ENCODE measurements at regions not wholly inside any gene's neighbourhood (a gene's known extent, or its start where the extent isn't known, plus 50 kb on each side); places are given as distances from the start of the nearest gene placed in this dataset.
"Not testable (repeated sequence)": the region's sequence is repeated elsewhere in the genome, so short reads cannot be mapped to it uniquely, and the experiment has no call there.

- Histone ChIP-seq H3K4me1 (ENCODE audit: control insufficient read depth in 3 of 3, insufficient read depth in 3 of 3, low read length in 3 of 3) (no peaks in the 10 kb centered on the region), H3K4me3 (ENCODE audit: low read length in 3 of 3) (no peak overlapping the region), H3K9me3 (ENCODE audit: control insufficient read depth in 3 of 3, low read length in 3 of 3) (no peaks in the 10 kb centered on the region), H3K36me3 (ENCODE audit: control insufficient read depth in 3 of 3, insufficient read depth in 3 of 3, low read length in 3 of 3) (no peaks in the 10 kb centered on the region), H3K27me3 (ENCODE audit: control insufficient read depth in 3 of 3, insufficient read depth in 3 of 3, low read length in 3 of 3) (no peaks in the 10 kb centered on the region), H3K27ac (ENCODE audit: low read depth, low read length) (no peak overlapping the region), H3K9ac (ENCODE audit: low read depth in 1 of 3, low read length in 3 of 3) (no peak overlapping the region)
Measured at GRCh38 chr16:76713191-76713590, 436.0 kb downstream of the CNTNAP4 start.

- not testable (repeated sequence) for H3K4me1 ChIP-seq (ENCODE audit: control insufficient read depth in 3 of 3, insufficient read depth in 3 of 3, low read length in 3 of 3); H3K27me3 ChIP-seq (ENCODE audit: control insufficient read depth in 3 of 3, insufficient read depth in 3 of 3, low read length in 3 of 3); H3K4me3 ChIP-seq (ENCODE audit: low read length in 3 of 3); H3K9ac ChIP-seq (ENCODE audit: low read depth in 1 of 3, low read length in 3 of 3); H3K27ac ChIP-seq (ENCODE audit: low read depth, low read length); H3K9me3 ChIP-seq (ENCODE audit: control insufficient read depth in 3 of 3, low read length in 3 of 3); H3K36me3 ChIP-seq (ENCODE audit: control insufficient read depth in 3 of 3, insufficient read depth in 3 of 3, low read length in 3 of 3)
Measured at GRCh38 chr16:76716251-76716650, 439.1 kb downstream of the CNTNAP4 start.

GRCh38 chr16:76724181-76724580 is 447.0 kb downstream of the CNTNAP4 start:
- Histone ChIP-seq H3K4me3 (ENCODE audit: low read length in 3 of 3) (no peak overlapping the region), H3K27ac (ENCODE audit: low read depth, low read length) (no peak overlapping the region), H3K4me1 (ENCODE audit: control insufficient read depth in 3 of 3, insufficient read depth in 3 of 3, low read length in 3 of 3) (no peaks in the 10 kb centered on the region), H3K36me3 (ENCODE audit: control insufficient read depth in 3 of 3, insufficient read depth in 3 of 3, low read length in 3 of 3) (no peaks in the 10 kb centered on the region), H3K27me3 (ENCODE audit: control insufficient read depth in 3 of 3, insufficient read depth in 3 of 3, low read length in 3 of 3) (no peaks in the 10 kb centered on the region), H3K9me3 (ENCODE audit: control insufficient read depth in 3 of 3, low read length in 3 of 3) (no peaks in the 10 kb centered on the region), H3K9ac (ENCODE audit: low read depth in 1 of 3, low read length in 3 of 3) (no peak overlapping the region)

GRCh38 chr16:76729525-76729924 is 452.3 kb downstream of the CNTNAP4 start:
- no peaks in the 10 kb centered on the region for H3K36me3 ChIP-seq (ENCODE audit: control insufficient read depth in 3 of 3, insufficient read depth in 3 of 3, low read length in 3 of 3)
- H3K9ac ChIP-seq (ENCODE audit: low read depth in 1 of 3, low read length in 3 of 3): no peak overlapping the region
- H3K4me1 ChIP-seq (ENCODE audit: control insufficient read depth in 3 of 3, insufficient read depth in 3 of 3, low read length in 3 of 3): no peaks in the 10 kb centered on the region
- H3K27me3 ChIP-seq (ENCODE audit: control insufficient read depth in 3 of 3, insufficient read depth in 3 of 3, low read length in 3 of 3): no peaks in the 10 kb centered on the region
- no peak overlapping the region for H3K4me3 ChIP-seq (ENCODE audit: low read length in 3 of 3)
- no peaks in the 10 kb centered on the region for H3K9me3 ChIP-seq (ENCODE audit: control insufficient read depth in 3 of 3, low read length in 3 of 3)
- no peak overlapping the region for H3K27ac ChIP-seq (ENCODE audit: low read depth, low read length)

- no peaks in the 10 kb centered on the region for H3K9me3 ChIP-seq (ENCODE audit: control insufficient read depth in 3 of 3, low read length in 3 of 3)
- no peaks in the 10 kb centered on the region for H3K4me1 ChIP-seq (ENCODE audit: control insufficient read depth in 3 of 3, insufficient read depth in 3 of 3, low read length in 3 of 3)
- H3K27me3 ChIP-seq (ENCODE audit: control insufficient read depth in 3 of 3, insufficient read depth in 3 of 3, low read length in 3 of 3): no peaks in the 10 kb centered on the region
- H3K36me3 ChIP-seq (ENCODE audit: control insufficient read depth in 3 of 3, insufficient read depth in 3 of 3, low read length in 3 of 3): no peaks in the 10 kb centered on the region
- H3K9ac ChIP-seq (ENCODE audit: low read depth in 1 of 3, low read length in 3 of 3): no peak overlapping the region
- no peak overlapping the region for H3K27ac ChIP-seq (ENCODE audit: low read depth, low read length)
- no peak overlapping the region for H3K4me3 ChIP-seq (ENCODE audit: low read length in 3 of 3)
Measured at GRCh38 chr16:76732894-76733293, 455.7 kb downstream of the CNTNAP4 start.

GRCh38 chr16:76741623-76742022 is 449.4 kb upstream of the MON1B start:
- H3K4me1 ChIP-seq (ENCODE audit: control insufficient read depth in 3 of 3, insufficient read depth in 3 of 3, low read length in 3 of 3): no peaks in the 10 kb centered on the region
- no peaks in the 10 kb centered on the region for H3K27me3 ChIP-seq (ENCODE audit: control insufficient read depth in 3 of 3, insufficient read depth in 3 of 3, low read length in 3 of 3)
- no peak overlapping the region for H3K4me3 ChIP-seq (ENCODE audit: low read length in 3 of 3)
- H3K27ac ChIP-seq (ENCODE audit: low read depth, low read length): no peak overlapping the region
- no peak overlapping the region for H3K9ac ChIP-seq (ENCODE audit: low read depth in 1 of 3, low read length in 3 of 3)
- H3K9me3 ChIP-seq (ENCODE audit: control insufficient read depth in 3 of 3, low read length in 3 of 3): peaks cover 0 to 6% (median 0%) of the 10 kb centered on the region in 3 donors
- H3K36me3 ChIP-seq (ENCODE audit: control insufficient read depth in 3 of 3, insufficient read depth in 3 of 3, low read length in 3 of 3): no peaks in the 10 kb centered on the region

- no peaks in the 10 kb centered on the region for H3K4me1 ChIP-seq (ENCODE audit: control insufficient read depth in 3 of 3, insufficient read depth in 3 of 3, low read length in 3 of 3)
- no peak overlapping the region for H3K4me3 ChIP-seq (ENCODE audit: low read length in 3 of 3)
- no peaks in the 10 kb centered on the region for H3K36me3 ChIP-seq (ENCODE audit: control insufficient read depth in 3 of 3, insufficient read depth in 3 of 3, low read length in 3 of 3)
- H3K27me3 ChIP-seq (ENCODE audit: control insufficient read depth in 3 of 3, insufficient read depth in 3 of 3, low read length in 3 of 3): no peaks in the 10 kb centered on the region
- peaks cover 0 to 2% (median 0%) of the 10 kb centered on the region in 3 donors for H3K9me3 ChIP-seq (ENCODE audit: control insufficient read depth in 3 of 3, low read length in 3 of 3)
- no peak overlapping the region for H3K9ac ChIP-seq (ENCODE audit: low read depth in 1 of 3, low read length in 3 of 3)
- no peak overlapping the region for H3K27ac ChIP-seq (ENCODE audit: low read depth, low read length)
Measured at GRCh38 chr16:76748461-76749348, 442.3 kb upstream of the MON1B start.

GRCh38 chr16:76749780-76750375 is 441.1 kb upstream of the MON1B start:
- no peak overlapping the region for H3K4me3 ChIP-seq (ENCODE audit: low read length in 3 of 3)
- peaks cover 0 to 2% (median 0%) of the 10 kb centered on the region in 3 donors for H3K9me3 ChIP-seq (ENCODE audit: control insufficient read depth in 3 of 3, low read length in 3 of 3)
- no peaks in the 10 kb centered on the region for H3K27me3 ChIP-seq (ENCODE audit: control insufficient read depth in 3 of 3, insufficient read depth in 3 of 3, low read length in 3 of 3)
- H3K36me3 ChIP-seq (ENCODE audit: control insufficient read depth in 3 of 3, insufficient read depth in 3 of 3, low read length in 3 of 3): no peaks in the 10 kb centered on the region
- no peaks in the 10 kb centered on the region for H3K4me1 ChIP-seq (ENCODE audit: control insufficient read depth in 3 of 3, insufficient read depth in 3 of 3, low read length in 3 of 3)
- H3K27ac ChIP-seq (ENCODE audit: low read depth, low read length): no peak overlapping the region
- H3K9ac ChIP-seq (ENCODE audit: low read depth in 1 of 3, low read length in 3 of 3): no peak overlapping the region

GRCh38 chr16:76755496-76755895 is 435.5 kb upstream of the MON1B start:
- H3K9me3 ChIP-seq (ENCODE audit: control insufficient read depth in 3 of 3, low read length in 3 of 3): peaks cover 0 to 2% (median 0%) of the 10 kb centered on the region in 3 donors
- H3K4me3 ChIP-seq (ENCODE audit: low read length in 3 of 3): no peak overlapping the region
- no peaks in the 10 kb centered on the region for H3K4me1 ChIP-seq (ENCODE audit: control insufficient read depth in 3 of 3, insufficient read depth in 3 of 3, low read length in 3 of 3)
- no peaks in the 10 kb centered on the region for H3K36me3 ChIP-seq (ENCODE audit: control insufficient read depth in 3 of 3, insufficient read depth in 3 of 3, low read length in 3 of 3)
- no peak overlapping the region for H3K27ac ChIP-seq (ENCODE audit: low read depth, low read length)
- H3K27me3 ChIP-seq (ENCODE audit: control insufficient read depth in 3 of 3, insufficient read depth in 3 of 3, low read length in 3 of 3): no peaks in the 10 kb centered on the region
- H3K9ac ChIP-seq (ENCODE audit: low read depth in 1 of 3, low read length in 3 of 3): no peak overlapping the region

- no peaks in the 10 kb centered on the region for H3K36me3 ChIP-seq (ENCODE audit: control insufficient read depth in 3 of 3, insufficient read depth in 3 of 3, low read length in 3 of 3)
- no peaks in the 10 kb centered on the region for H3K27me3 ChIP-seq (ENCODE audit: control insufficient read depth in 3 of 3, insufficient read depth in 3 of 3, low read length in 3 of 3)
- H3K4me1 ChIP-seq (ENCODE audit: control insufficient read depth in 3 of 3, insufficient read depth in 3 of 3, low read length in 3 of 3): no peaks in the 10 kb centered on the region
- no peak overlapping the region for H3K27ac ChIP-seq (ENCODE audit: low read depth, low read length)
- no peak overlapping the region for H3K9ac ChIP-seq (ENCODE audit: low read depth in 1 of 3, low read length in 3 of 3)
- peaks cover 0 to 2% (median 0%) of the 10 kb centered on the region in 3 donors for H3K9me3 ChIP-seq (ENCODE audit: control insufficient read depth in 3 of 3, low read length in 3 of 3)
- no peak overlapping the region for H3K4me3 ChIP-seq (ENCODE audit: low read length in 3 of 3)
Measured at GRCh38 chr16:76756423-76756822, 434.6 kb upstream of the MON1B start.

Measured in skeletal muscle tissue (tissue), 3 donors.